ENCODE measurements at regions not wholly inside any gene's neighbourhood (a gene's known extent, or its start where the extent isn't known, plus 50 kb on each side); places are given as distances from the start of the nearest gene placed in this dataset.
A peak's percentile ranks its signal among the peaks of the same experiment; 100 is the strongest.

DNA sequence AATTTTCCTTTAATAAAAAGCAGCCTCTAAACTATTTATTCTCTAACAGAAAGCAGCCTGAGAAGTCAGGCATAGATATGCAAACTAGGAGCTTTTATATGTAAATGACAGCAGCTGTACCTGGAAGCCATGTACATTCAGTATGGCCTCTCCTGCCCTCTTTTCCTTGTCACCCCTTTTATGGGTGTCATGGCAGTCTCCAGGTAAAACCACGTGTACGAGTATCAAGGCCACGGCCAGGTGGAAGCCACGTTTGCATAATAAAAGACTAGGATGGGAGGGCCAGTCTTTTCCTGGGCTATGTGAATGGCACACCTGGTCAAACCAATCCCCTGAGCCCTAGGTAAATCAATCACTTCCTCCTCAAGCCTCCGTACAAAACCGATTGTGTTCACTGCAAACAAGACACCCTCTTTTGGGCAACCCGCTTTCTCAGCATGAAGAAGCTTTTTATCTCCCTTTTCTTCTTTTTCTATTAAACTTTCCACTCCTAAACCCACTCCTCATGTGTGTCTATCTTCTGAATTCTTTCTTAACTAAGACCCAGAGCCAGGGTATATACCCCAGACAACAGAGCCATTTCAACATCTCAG lies 419.5 kb upstream of the CTNND2 start (continued):
- TF ChIP-seq, protein P1, sequence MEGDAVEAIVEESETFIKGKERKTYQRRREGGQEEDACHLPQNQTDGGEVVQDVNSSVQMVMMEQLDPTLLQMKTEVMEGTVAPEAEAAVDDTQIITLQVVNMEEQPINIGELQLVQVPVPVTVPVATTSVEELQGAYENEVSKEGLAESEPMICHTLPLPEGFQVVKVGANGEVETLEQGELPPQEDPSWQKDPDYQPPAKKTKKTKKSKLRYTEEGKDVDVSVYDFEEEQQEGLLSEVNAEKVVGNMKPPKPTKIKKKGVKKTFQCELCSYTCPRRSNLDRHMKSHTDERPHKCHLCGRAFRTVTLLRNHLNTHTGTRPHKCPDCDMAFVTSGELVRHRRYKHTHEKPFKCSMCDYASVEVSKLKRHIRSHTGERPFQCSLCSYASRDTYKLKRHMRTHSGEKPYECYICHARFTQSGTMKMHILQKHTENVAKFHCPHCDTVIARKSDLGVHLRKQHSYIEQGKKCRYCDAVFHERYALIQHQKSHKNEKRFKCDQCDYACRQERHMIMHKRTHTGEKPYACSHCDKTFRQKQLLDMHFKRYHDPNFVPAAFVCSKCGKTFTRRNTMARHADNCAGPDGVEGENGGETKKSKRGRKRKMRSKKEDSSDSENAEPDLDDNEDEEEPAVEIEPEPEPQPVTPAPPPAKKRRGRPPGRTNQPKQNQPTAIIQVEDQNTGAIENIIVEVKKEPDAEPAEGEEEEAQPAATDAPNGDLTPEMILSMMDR (IDR thresholded peaks at IDR 0.05; ENCODE audit: control extremely low read depth in 1 of 3, insufficient read depth in 1 of 3, low read depth in 1 of 3, low read length in 3 of 3): no peak
- no peak for TF ChIP-seq SIRT6 (IDR thresholded peaks at IDR 0.05; ENCODE audit: low read length)
- no peak for TF ChIP-seq SP2 (IDR thresholded peaks at IDR 0.05; ENCODE audit: low read length)
- no peak for TF ChIP-seq RXRA (IDR thresholded peaks at IDR 0.05; ENCODE audit: insufficient read depth, low read depth, low read length)
- TF ChIP-seq FOSL1 (IDR thresholded peaks at IDR 0.05; ENCODE audit: insufficient read depth, low read depth, low read length): no peak
- peak; percentile 89 for TF ChIP-seq SRF (IDR thresholded peaks at IDR 0.05; ENCODE audit: low read depth, low read length)
- no peak for TF ChIP-seq TAF7 (optimal IDR thresholded peaks at IDR 0.05; ENCODE audit: borderline replicate concordance, low read depth, low read length)
- TF ChIP-seq RFX5 (IDR thresholded peaks at IDR 0.05; ENCODE audit: borderline replicate concordance, low read depth, low read length): no peak
- no peak for TF ChIP-seq KDM1A (IDR thresholded peaks at IDR 0.05; ENCODE audit: borderline replicate concordance, low read length)
- peak; percentile 70 for TF ChIP-seq SP1 (IDR thresholded peaks at IDR 0.05; ENCODE audit: low read depth, low read length)
- no peak for TF ChIP-seq HDAC6 (IDR thresholded peaks at IDR 0.05; ENCODE audit: low read depth, low read length)
- TF ChIP-seq CREB1 (IDR thresholded peaks at IDR 0.05): no peak
- no peak for TF ChIP-seq CBX5 (IDR thresholded peaks at IDR 0.05; ENCODE audit: low read depth, low read length)
- TF ChIP-seq CHD2 (IDR thresholded peaks at IDR 0.05; ENCODE audit: low read length): peak; percentile 58
- TF ChIP-seq, protein P2, sequence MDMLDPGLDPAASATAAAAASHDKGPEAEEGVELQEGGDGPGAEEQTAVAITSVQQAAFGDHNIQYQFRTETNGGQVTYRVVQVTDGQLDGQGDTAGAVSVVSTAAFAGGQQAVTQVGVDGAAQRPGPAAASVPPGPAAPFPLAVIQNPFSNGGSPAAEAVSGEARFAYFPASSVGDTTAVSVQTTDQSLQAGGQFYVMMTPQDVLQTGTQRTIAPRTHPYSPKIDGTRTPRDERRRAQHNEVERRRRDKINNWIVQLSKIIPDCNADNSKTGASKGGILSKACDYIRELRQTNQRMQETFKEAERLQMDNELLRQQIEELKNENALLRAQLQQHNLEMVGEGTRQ (IDR thresholded peaks at IDR 0.05; ENCODE audit: low read length): peak; percentile 49; the same call in 1 of the 2 replicates
- TF ChIP-seq GABPA (IDR thresholded peaks at IDR 0.05; ENCODE audit: borderline replicate concordance, insufficient read depth, low read length): no peak
- TF ChIP-seq HDAC2 (IDR thresholded peaks at IDR 0.05; ENCODE audit: borderline replicate concordance in 1 of 2, low read depth in 2 of 2, low read length in 2 of 2): peak; percentile 52 to 94; a peak in 3 of 4 replicates
- peak in 1 of 2 experiments; percentile 80; a peak in 1 of 3 replicates for TF ChIP-seq EP300 (IDR thresholded peaks at IDR 0.05; ENCODE audit: borderline replicate concordance in 1 of 2, low read depth in 2 of 2, low read length in 2 of 2)
- TF ChIP-seq JUN (IDR thresholded peaks at IDR 0.05; ENCODE audit: low read depth, low read length): no peak
- TF ChIP-seq CHD1 (IDR thresholded peaks at IDR 0.05; ENCODE audit: low read depth, low read length): no peak
- no peak for TF ChIP-seq CTBP2 (IDR thresholded peaks at IDR 0.05; ENCODE audit: borderline replicate concordance, insufficient read depth, insufficient read length, low read length)
- peak; percentile 59; the same call in 1 of the 2 replicates for TF ChIP-seq POLR2AphosphoS5 (IDR thresholded peaks at IDR 0.05; ENCODE audit: low read depth, low read length)

All from H1 (cell line).